Astrocyte (in vitro differentiated cells and primary cell): ENCODE measurements at regions not wholly inside any gene's neighbourhood (a gene's known extent, or its start where the extent isn't known, plus 50 kb on each side); places are given as distances from the start of the nearest gene placed in this dataset.
A peak's percentile ranks its signal among the peaks of the same experiment; 100 is the strongest.

Experiments
- DNase-seq: peaks from one replicate; pipeline ENCODE4 v3.0.0-alpha.2; 2010; ENCODE audit warnings: low read depth
- FAIRE-seq: peaks from 2 replicates; lab custom pipeline; 2011; peaks lifted over from hg19 to GRCh38; lab: Jason Lieb, UNC
- H2AFZ ChIP-seq: 2 replicates; pipeline ENCODE4 v1.6.0; 2012; ENCODE audit warnings: low read depth, low read length, inconsistent platforms
- H3K27ac ChIP-seq: 2 replicates; pipeline ENCODE4 v1.5.1; 2011; ENCODE audit warnings: low read depth, low read length, inconsistent platforms
- H3K27me3 ChIP-seq: 2 replicates; pipeline ENCODE4 v1.6.0; 2011; ENCODE audit warnings: low read length, inconsistent platforms; ENCODE audit not compliant: insufficient read depth
- H3K36me3 ChIP-seq: 2 replicates; pipeline ENCODE4 v1.5.1; 2011; ENCODE audit warnings: low read length, inconsistent platforms; ENCODE audit not compliant: insufficient read depth
- H3K4me1 ChIP-seq: 2 replicates; pipeline ENCODE4 v1.5.1; 2011; ENCODE audit warnings: low read length, inconsistent platforms; ENCODE audit not compliant: insufficient read depth
- H3K4me2 ChIP-seq: 2 replicates; pipeline ENCODE4 v1.6.0; 2012; ENCODE audit warnings: low read length, inconsistent platforms
- H3K4me3 ChIP-seq: 2 replicates; pipeline ENCODE4 v1.5.1; 2011; ENCODE audit warnings: low read depth, mild to moderate bottlenecking, low read length, inconsistent platforms; ENCODE audit not compliant: insufficient read depth
- H3K79me2 ChIP-seq: 2 replicates; pipeline ENCODE4 v1.6.0; 2012; ENCODE audit warnings: mild to moderate bottlenecking, low read length, inconsistent platforms; ENCODE audit not compliant: insufficient read depth
- H3K9ac ChIP-seq: 2 replicates; pipeline ENCODE4 v1.6.0; 2012; ENCODE audit warnings: mild to moderate bottlenecking, low read length, inconsistent platforms
- H3K9me3 ChIP-seq: 2 replicates; pipeline ENCODE4 v1.5.1; 2012; ENCODE audit warnings: low read depth, mild to moderate bottlenecking, low read length, inconsistent platforms; ENCODE audit not compliant: insufficient read depth
- H4K20me1 ChIP-seq: 2 replicates; pipeline ENCODE4 v1.6.0; 2012; ENCODE audit warnings: low read length, inconsistent platforms; ENCODE audit not compliant: insufficient read depth
- H3K27ac Mint-ChIP-seq: one replicate; pipeline ENCODE4 v1.8.0; 2021; ENCODE audit warnings: mild to moderate bottlenecking, mixed read lengths; ENCODE audit not compliant: unreplicated experiment
- H3K27me3 Mint-ChIP-seq: one replicate; pipeline ENCODE4 v1.8.0; 2021; ENCODE audit warnings: low read depth, mixed read lengths; ENCODE audit not compliant: unreplicated experiment
- H3K36me3 Mint-ChIP-seq: one replicate; pipeline ENCODE4 v1.8.0; 2021; ENCODE audit warnings: low read depth, mixed read lengths; ENCODE audit not compliant: unreplicated experiment
- H3K4me1 Mint-ChIP-seq: one replicate; pipeline ENCODE4 v1.8.0; 2021; ENCODE audit warnings: low read depth, mixed read lengths; ENCODE audit not compliant: unreplicated experiment
- H3K4me3 Mint-ChIP-seq: one replicate; pipeline ENCODE4 v1.8.0; 2021; ENCODE audit warnings: mild to moderate bottlenecking, moderate library complexity, mixed read lengths; ENCODE audit not compliant: unreplicated experiment
- H3K9me3 Mint-ChIP-seq: one replicate; pipeline ENCODE4 v1.8.0; 2021; ENCODE audit warnings: mild to moderate bottlenecking, mixed read lengths; ENCODE audit not compliant: unreplicated experiment
- CTCF ChIP-seq: IDR thresholded peaks from 2 replicates; pipeline ENCODE4 v1.5.1; 2011; ENCODE audit warnings: low read depth, mild to moderate bottlenecking, inconsistent platforms, low read length, moderate library complexity; ENCODE audit not compliant: insufficient read depth
- EZH2 ChIP-seq: IDR thresholded peaks from 2 replicates; pipeline ENCODE4 v1.6.1; 2012; ENCODE audit warnings: mild to moderate bottlenecking, low read length, inconsistent platforms; ENCODE audit not compliant: insufficient read depth

GRCh38 chr10:25852364-25852941 lies 81.6 kb upstream of the MYO3A start:
- H3K9me3 Mint-ChIP-seq, result peaks cover 4% of the 10 kb centered on the region
- DNase-seq (no peak), FAIRE-seq (no peak)
- Histone ChIP-seq H3K4me1 (no peaks in the 10 kb centered on the region), H3K4me2 (no peak overlapping the region), H3K79me2 (no peaks in the 10 kb centered on the region), H3K27ac (no peak overlapping the region), H3K36me3 (no peaks in the 10 kb centered on the region), H2AFZ (no peak overlapping the region), H3K9me3 (no peaks in the 10 kb centered on the region), H3K4me3 (no peak overlapping the region), H3K27me3 (no peaks in the 10 kb centered on the region), H4K20me1 (no peaks in the 10 kb centered on the region), H3K9ac (no peak overlapping the region)
- TF ChIP-seq EZH2, result no peak
- no peak for TF ChIP-seq CTCF
- H3K4me1 Mint-ChIP-seq, result peaks cover 4% of the 10 kb centered on the region
- H3K27me3 Mint-ChIP-seq, result peaks cover 2% of the 10 kb centered on the region
- H3K27ac Mint-ChIP-seq, result no peak overlapping the region
- H3K36me3 Mint-ChIP-seq, result no peaks in the 10 kb centered on the region
- H3K4me3 Mint-ChIP-seq, result no peak overlapping the region

DNA sequence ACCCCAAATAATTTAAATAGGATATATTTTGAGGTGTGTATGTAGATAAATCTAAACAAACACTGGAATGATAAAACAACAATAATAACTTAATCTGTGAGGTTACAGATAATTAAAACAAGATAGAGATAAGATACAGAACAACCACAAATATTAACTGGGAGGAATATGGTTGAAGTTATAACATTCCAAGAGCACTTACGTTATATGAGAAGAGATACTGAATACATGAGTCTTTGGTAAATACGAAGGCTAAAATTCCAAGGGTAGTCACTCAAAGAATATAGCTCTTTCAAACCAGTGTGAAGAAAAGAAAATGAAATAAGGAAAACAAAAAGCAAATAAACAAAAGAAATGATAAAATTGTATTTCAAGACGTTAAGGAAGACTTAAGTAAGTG lies 76.0 kb upstream of the MYO3A start:
- TF ChIP-seq CTCF (no peak), EZH2 (no peak)
- no peaks in the 10 kb centered on the region for H3K9me3 ChIP-seq
- H3K27me3 Mint-ChIP-seq, result no peaks in the 10 kb centered on the region
- H3K4me1 ChIP-seq, result no peaks in the 10 kb centered on the region
- H3K79me2 ChIP-seq, result no peaks in the 10 kb centered on the region
- H3K27ac Mint-ChIP-seq, result no peak overlapping the region
- no peak overlapping the region for H3K4me3 ChIP-seq
- H3K4me2 ChIP-seq, result no peak overlapping the region
- DNase-seq (peak; percentile 6), FAIRE-seq (no peak)
- H3K4me3 Mint-ChIP-seq, result no peak overlapping the region
- no peak overlapping the region for H2AFZ ChIP-seq
- no peak overlapping the region for H3K27ac ChIP-seq
- no peaks in the 10 kb centered on the region for H3K36me3 ChIP-seq
- H3K4me1 Mint-ChIP-seq, result no peaks in the 10 kb centered on the region
- peaks cover 2% of the 10 kb centered on the region for H3K9me3 Mint-ChIP-seq
- no peaks in the 10 kb centered on the region for H3K27me3 ChIP-seq
- H3K36me3 Mint-ChIP-seq, result no peaks in the 10 kb centered on the region
- no peak overlapping the region for H3K9ac ChIP-seq
- H4K20me1 ChIP-seq, result no peaks in the 10 kb centered on the region

DNA sequence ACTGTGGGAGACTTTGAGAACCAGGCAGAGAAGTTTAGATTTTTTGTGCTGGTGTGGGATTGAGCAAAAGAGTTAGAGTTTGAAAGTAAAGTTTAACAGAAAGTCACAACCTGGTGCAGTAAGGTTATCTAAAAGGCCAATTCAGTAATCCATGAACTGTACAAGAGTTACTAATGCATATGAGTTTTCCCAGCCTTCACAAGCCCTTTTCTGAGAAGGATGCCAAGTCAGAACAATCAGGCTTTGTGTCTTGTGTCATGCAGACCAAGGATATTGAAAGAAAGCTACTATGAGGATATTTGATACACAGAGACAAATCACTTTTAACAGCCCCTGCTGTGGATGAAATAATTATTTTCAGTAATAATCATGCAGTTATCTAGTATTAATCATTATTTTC lies 68.8 kb upstream of the MYO3A start:
- no peak for FAIRE-seq

More for the DNA sequence above, 68.8 kb upstream of the MYO3A start:
- Histone ChIP-seq H3K27ac (no peak overlapping the region), H3K9me3 (no peaks in the 10 kb centered on the region), H3K9ac (no peak overlapping the region), H3K79me2 (no peaks in the 10 kb centered on the region), H3K4me1 (no peaks in the 10 kb centered on the region), H3K4me3 (no peak overlapping the region), H3K27me3 (no peaks in the 10 kb centered on the region), H4K20me1 (no peaks in the 10 kb centered on the region), H3K36me3 (no peaks in the 10 kb centered on the region), H3K4me2 (no peak overlapping the region), H2AFZ (no peak overlapping the region)
- Mint-ChIP-seq H3K36me3 (no peaks in the 10 kb centered on the region), H3K4me3 (no peak overlapping the region), H3K4me1 (no peaks in the 10 kb centered on the region), H3K9me3 (peaks cover 1% of the 10 kb centered on the region), H3K27me3 (no peaks in the 10 kb centered on the region), H3K27ac (no peak overlapping the region)
- no peak for DNase-seq
- TF ChIP-seq EZH2 (no peak), CTCF (no peak)
